Smooth muscle cell (in vitro differentiated cells): ENCODE measurements at regions not wholly inside any gene's neighbourhood (a gene's known extent, or its start where the extent isn't known, plus 50 kb on each side); places are given as distances from the start of the nearest gene placed in this dataset.
"Not testable (repeated sequence)": the region's sequence is repeated elsewhere in the genome, so short reads cannot be mapped to it uniquely, and the experiment has no call there.

Source experiments
- DNase-seq: peaks from one replicate; lab custom pipeline; 2025; ENCODE audit not compliant: unreplicated experiment; lab: John Stamatoyannopoulos, UW
- H2AFZ ChIP-seq: fragments of 200-600 bp; sonication (generic); 2 replicates; pipeline ENCODE4 v1.6.0; 2016; ENCODE audit warnings: antibody characterized with exemption, low read depth, mild to moderate bottlenecking
- H3F3A ChIP-seq: fragments of 200-600 bp; sonication (generic); 2 replicates; pipeline ENCODE4 v1.6.0; 2017; ENCODE audit warnings: antibody characterized with exemption, low read depth
- H3K27ac ChIP-seq: fragments of 200-600 bp; sonication (generic); 2 replicates; pipeline ENCODE4 v1.5.1; 2016; ENCODE audit warnings: low read depth, mild to moderate bottlenecking
- H3K27me3 ChIP-seq: fragments of 200-600 bp; sonication (generic); 2 replicates; pipeline ENCODE4 v1.6.1; 2016; ENCODE audit warnings: low read depth, mild to moderate bottlenecking
- H3K36me3 ChIP-seq: fragments of 200-600 bp; sonication (generic); 2 replicates; pipeline ENCODE4 v1.5.1; 2016; ENCODE audit warnings: low read depth
- H3K4me1 ChIP-seq: fragments of 200-600 bp; sonication (generic); 2 replicates; pipeline ENCODE4 v1.5.1; 2016; ENCODE audit warnings: low read depth
- H3K4me2 ChIP-seq: fragments of 200-600 bp; sonication (generic); 2 replicates; pipeline ENCODE4 v1.6.0; 2016; ENCODE audit warnings: mild to moderate bottlenecking
- H3K4me3 ChIP-seq: fragments of 200-600 bp; sonication (generic); 2 replicates; pipeline ENCODE4 v1.5.1; 2016; ENCODE audit warnings: mild to moderate bottlenecking
- H3K79me2 ChIP-seq: fragments of 200-600 bp; sonication (generic); 2 replicates; pipeline ENCODE4 v1.6.0; 2016; ENCODE audit warnings: low read depth, mild to moderate bottlenecking
- H3K9ac ChIP-seq: fragments of 200-600 bp; sonication (generic); 2 replicates; pipeline ENCODE4 v1.6.0; 2016; ENCODE audit warnings: low read depth
- H3K9me3 ChIP-seq: fragments of 200-600 bp; sonication (generic); replicated peaks from 2 replicates; pipeline ENCODE4 v1.5.1; 2016; ENCODE audit warnings: low read depth
- H4K20me1 ChIP-seq: fragments of 200-600 bp; sonication (generic); 2 replicates; pipeline ENCODE4 v1.6.0; 2016; ENCODE audit warnings: low read depth
- CTCF ChIP-seq: fragments of 200-600 bp; sonication (generic); IDR thresholded peaks from 2 replicates; pipeline ENCODE4 v1.5.1; 2017; ENCODE audit warnings: borderline replicate concordance, mild to moderate bottlenecking, antibody characterized with exemption; ENCODE audit not compliant: insufficient read depth, poor library complexity, severe bottlenecking
- WGBS: methylation state at CpG from one replicate; pipeline ENCODE4 v1.1.7; 2016; ENCODE audit warnings: low lambda C conversion rate; 5-methylcytosine and 5-hydroxymethylcytosine counted together

- no peaks in the 10 kb centered on the region for H3K27me3 ChIP-seq
- H3F3A ChIP-seq = no peaks in the 10 kb centered on the region
- no peaks in the 10 kb centered on the region for H3K9me3 ChIP-seq
- no peaks in the 10 kb centered on the region for H3K79me2 ChIP-seq
- H3K27ac ChIP-seq = no peak overlapping the region
- no peak overlapping the region for H3K4me2 ChIP-seq
- no peak for DNase-seq
- 86% methylated on average over 4 of the region's 4 CpGs for WGBS
- H4K20me1 ChIP-seq = no peaks in the 10 kb centered on the region
- no peak for TF ChIP-seq CTCF
- no peak overlapping the region for H3K4me3 ChIP-seq
- H3K36me3 ChIP-seq = no peaks in the 10 kb centered on the region
- no peak overlapping the region for H2AFZ ChIP-seq
- H3K9ac ChIP-seq = no peak overlapping the region
- peaks cover 3% of the 10 kb centered on the region for H3K4me1 ChIP-seq
These were observed 177.4 kb downstream of the SQOR start for GRCh38 chr15:45812200-45812599.

- not testable (repeated sequence) for H2AFZ ChIP-seq, H3K4me3 ChIP-seq, H3K27ac ChIP-seq, H3K27me3 ChIP-seq, H3K9me3 ChIP-seq, H3K4me2 ChIP-seq, H3K36me3 ChIP-seq, H3K9ac ChIP-seq, H3K79me2 ChIP-seq, H4K20me1 ChIP-seq, H3F3A ChIP-seq, DNase-seq, H3K4me1 ChIP-seq
- WGBS = 67% methylated on average over 2 of the region's 2 CpGs
These were observed 182.7 kb downstream of the SQOR start for GRCh38 chr15:45817578-45817977.

GRCh38 chr15:45821390-45821789 is 186.6 kb downstream of the SQOR start:
- H3F3A ChIP-seq = no peaks in the 10 kb centered on the region
- H4K20me1 ChIP-seq = no peaks in the 10 kb centered on the region
- TF ChIP-seq CTCF = no peak
- H3K36me3 ChIP-seq = no peaks in the 10 kb centered on the region
- H3K9ac ChIP-seq = no peak overlapping the region
- H3K4me3 ChIP-seq = no peak overlapping the region
- no peak overlapping the region for H3K27ac ChIP-seq
- H3K4me2 ChIP-seq = no peak overlapping the region
- no peaks in the 10 kb centered on the region for H3K9me3 ChIP-seq
- no peaks in the 10 kb centered on the region for H3K27me3 ChIP-seq
- no peaks in the 10 kb centered on the region for H3K79me2 ChIP-seq
- H2AFZ ChIP-seq = no peak overlapping the region
- WGBS = 87% methylated on average over 3 of the region's 3 CpGs
- DNase-seq = no peak
- H3K4me1 ChIP-seq = no peaks in the 10 kb centered on the region

- not testable (repeated sequence) for H3K4me1 ChIP-seq, H4K20me1 ChIP-seq, H3K27me3 ChIP-seq, H3K27ac ChIP-seq, H3K9me3 ChIP-seq, H3K36me3 ChIP-seq, H3K4me2 ChIP-seq, H3K79me2 ChIP-seq, DNase-seq, H3K9ac ChIP-seq, H3F3A ChIP-seq, H3K4me3 ChIP-seq, H2AFZ ChIP-seq
- 87% methylated on average over 4 of the region's 4 CpGs for WGBS
These were observed 188.1 kb downstream of the SQOR start for GRCh38 chr15:45822968-45823367.

- Histone ChIP-seq H3K27ac (no peak overlapping the region), H3K9ac (no peak overlapping the region), H3K27me3 (no peaks in the 10 kb centered on the region)
These were observed 192.4 kb downstream of the SQOR start for GRCh38 chr15:45827275-45827674.

More at GRCh38 chr15:45827275-45827674, 192.4 kb downstream of the SQOR start:
- Histone ChIP-seq H3K9me3 (no peaks in the 10 kb centered on the region), H2AFZ (no peak overlapping the region), H3K4me3 (no peak overlapping the region), H3K4me2 (no peak overlapping the region), H3K4me1 (no peaks in the 10 kb centered on the region), H3K36me3 (no peaks in the 10 kb centered on the region), H4K20me1 (no peaks in the 10 kb centered on the region), H3F3A (no peaks in the 10 kb centered on the region), H3K79me2 (no peaks in the 10 kb centered on the region)
- no peak for DNase-seq
- WGBS = 66% methylated on average over 4 of the region's 4 CpGs
- TF ChIP-seq CTCF = no peak
